DND-41 (cell line): ENCODE measurements at regions not wholly inside any gene's neighbourhood (a gene's known extent, or its start where the extent isn't known, plus 50 kb on each side); places are given as distances from the start of the nearest gene placed in this dataset.

Source experiments
- CTCF ChIP-seq: IDR thresholded peaks from 2 replicates; pipeline ENCODE4 v1.5.1; 2012; ENCODE audit warnings: borderline replicate concordance, low read length, moderate library complexity, mild to moderate bottlenecking; ENCODE audit not compliant: poor library complexity, severe bottlenecking; ENCODE audit errors: extremely low read depth
- EZH2 ChIP-seq: IDR thresholded peaks from 3 replicates; pipeline ENCODE4 v1.6.1; 2012; ENCODE audit warnings: borderline replicate concordance, low read depth, mild to moderate bottlenecking, moderate library complexity, low read length, inconsistent platforms; ENCODE audit not compliant: severe bottlenecking

- no peak for TF ChIP-seq CTCF
- no peak for TF ChIP-seq EZH2
These were observed 272.6 kb upstream of the PROX1 start for GRCh38 chr1:213715182-213715581.
